Superior temporal gyrus (tissue), 1 donor: ENCODE measurements at regions not wholly inside any gene's neighbourhood (a gene's known extent, or its start where the extent isn't known, plus 50 kb on each side); places are given as distances from the start of the nearest gene placed in this dataset.
A peak's percentile ranks its signal among the peaks of the same experiment; 100 is the strongest.

Experiments
- DNase-seq: peaks from one replicate; pipeline ENCODE4 v3.0.0-alpha.2; 2016; ENCODE audit errors: extremely low spot score

GRCh38 chr5:103927739-103928138 lies 365.1 kb upstream of the NUDT12 start:
- no peak for DNase-seq

GRCh38 chr5:103923616-103924168 lies 361.1 kb upstream of the NUDT12 start:
- no peak for DNase-seq

- DNase-seq, result no peak
Observed at GRCh38 chr5:103919506-103919905, 356.9 kb upstream of the NUDT12 start.

GRCh38 chr5:103918668-103919367 lies 356.2 kb upstream of the NUDT12 start:
- no peak for DNase-seq

GRCh38 chr5:103915081-103915480 lies 352.5 kb upstream of the NUDT12 start:
- no peak for DNase-seq

- DNase-seq, result no peak
Observed at GRCh38 chr5:103910786-103911185, 348.2 kb upstream of the NUDT12 start.

GRCh38 chr5:103910011-103910410 lies 347.4 kb upstream of the NUDT12 start:
- DNase-seq, result no peak

GRCh38 chr5:103909391-103909790 lies 346.8 kb upstream of the NUDT12 start:
- DNase-seq, result no peak

GRCh38 chr5:103908336-103909080 lies 345.9 kb upstream of the NUDT12 start:
- no peak for DNase-seq

GRCh38 chr5:103907001-103907400 lies 344.4 kb upstream of the NUDT12 start:
- no peak for DNase-seq

GRCh38 chr5:103904651-103905050 lies 342.1 kb upstream of the NUDT12 start:
- no peak for DNase-seq

GRCh38 chr5:103902893-103903292 lies 340.3 kb upstream of the NUDT12 start:
- no peak for DNase-seq

GRCh38 chr5:103901885-103902284 lies 339.3 kb upstream of the NUDT12 start:
- no peak for DNase-seq

- no peak for DNase-seq
Observed at GRCh38 chr5:103896593-103896992, 334.0 kb upstream of the NUDT12 start.

GRCh38 chr5:103895738-103896137 lies 333.1 kb upstream of the NUDT12 start:
- no peak for DNase-seq

GRCh38 chr5:103894882-103895281 lies 332.3 kb upstream of the NUDT12 start:
- DNase-seq, result peak; percentile 73

- DNase-seq, result peak; percentile 94
Observed at GRCh38 chr5:103891151-103891550, 328.6 kb upstream of the NUDT12 start.

GRCh38 chr5:103890313-103890712 lies 327.7 kb upstream of the NUDT12 start:
- peak; percentile 68 for DNase-seq

- DNase-seq, result peak; percentile 51
Observed at GRCh38 chr5:103889500-103890209, 327.1 kb upstream of the NUDT12 start.

GRCh38 chr5:103886826-103887225 lies 324.2 kb upstream of the NUDT12 start:
- DNase-seq, result no peak

- no peak for DNase-seq
Observed at GRCh38 chr5:103883143-103883542, 320.6 kb upstream of the NUDT12 start.

GRCh38 chr5:103881560-103881959 lies 319.0 kb upstream of the NUDT12 start:
- DNase-seq, result no peak
